HG03025 (cell line): ENCODE measurements at regions not wholly inside any gene's neighbourhood (a gene's known extent, or its start where the extent isn't known, plus 50 kb on each side); places are given as distances from the start of the nearest gene placed in this dataset.

Experiments
- ATAC-seq: cut with Tn5 transposase; IDR thresholded peaks from one replicate; pipeline ENCODE4 v1.9.1; 2021; ENCODE audit warnings: mild to moderate bottlenecking, moderate library complexity; ENCODE audit not compliant: unreplicated experiment, low FRiP score

DNA sequence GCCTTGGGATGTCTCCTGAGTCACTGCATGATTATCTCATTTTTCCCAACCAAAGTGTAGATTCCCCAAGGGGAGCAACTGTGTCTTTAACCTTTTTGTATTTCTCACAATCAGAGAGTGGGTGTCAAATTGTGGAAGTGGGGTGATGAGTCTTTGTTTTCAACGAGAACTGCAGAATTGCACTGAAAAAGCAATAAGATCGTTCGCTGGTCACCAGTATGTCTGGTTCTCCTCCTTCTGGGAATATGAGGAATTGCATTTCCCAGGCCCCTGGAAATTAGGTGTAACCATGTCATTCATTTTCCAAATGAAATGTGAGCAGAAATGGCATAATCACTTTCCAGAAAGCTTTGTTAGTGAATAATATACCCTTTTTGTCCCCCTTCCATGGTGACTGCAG, 326.9 kb downstream of the GPAM start:
- no peak for ATAC-seq

DNA sequence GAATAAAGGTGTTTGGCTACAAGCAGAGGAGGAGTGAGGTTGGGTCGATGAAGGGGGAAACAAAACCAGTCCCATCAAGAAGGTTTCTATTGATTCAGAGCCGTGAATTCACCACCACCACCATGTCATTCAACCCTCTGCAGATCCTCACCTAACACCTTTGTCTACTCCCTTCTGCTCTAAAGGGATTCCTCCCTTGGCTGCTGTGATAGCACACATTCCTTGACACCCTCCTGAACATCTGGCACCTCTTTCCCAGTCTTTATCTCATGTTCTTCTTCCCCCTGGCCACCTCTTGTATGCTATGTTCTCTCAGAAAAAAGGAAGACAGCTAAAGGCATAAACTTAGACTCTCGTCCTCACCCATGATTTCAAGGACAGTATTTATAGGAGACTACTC, 318.0 kb downstream of the GPAM start:
- no peak for ATAC-seq

DNA sequence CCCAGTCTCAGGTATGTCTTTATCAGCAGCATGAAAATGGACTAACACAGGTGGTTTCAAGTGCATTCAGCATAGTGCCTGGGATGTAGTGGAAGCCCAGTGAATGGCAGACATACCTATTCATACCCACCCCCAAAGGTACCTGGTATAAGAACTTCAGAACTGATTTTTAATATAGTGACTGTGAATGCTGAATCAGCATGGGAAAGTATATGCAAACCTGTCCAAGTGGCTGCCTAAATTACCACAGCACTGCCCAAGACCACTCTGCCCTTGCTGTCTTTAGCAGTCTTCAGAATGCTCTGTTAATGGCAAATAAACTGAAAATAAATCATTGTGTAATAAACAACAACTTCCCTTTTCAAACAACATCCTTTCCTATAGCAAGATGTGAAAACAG, 312.1 kb downstream of the GPAM start:
- ATAC-seq: no peak

DNA sequence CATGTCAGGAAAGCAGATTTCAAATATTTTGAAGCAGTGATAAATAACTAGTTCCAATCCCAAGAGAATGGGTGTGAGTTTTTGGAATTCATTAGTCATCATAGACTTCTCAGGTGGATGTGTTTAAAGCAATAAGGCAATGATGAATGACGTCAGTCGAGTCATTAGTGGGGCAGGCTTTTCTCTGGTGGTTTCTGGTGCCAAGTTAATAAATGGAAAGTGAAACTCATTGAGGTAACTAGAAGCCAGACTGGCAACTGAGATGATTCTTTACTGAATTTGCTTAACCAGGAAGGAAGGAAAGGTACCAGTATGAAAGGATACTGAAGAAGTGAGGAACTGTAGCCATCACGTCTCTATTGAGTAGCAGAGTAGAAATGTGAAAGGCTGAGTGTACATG, 311.0 kb downstream of the GPAM start:
- no peak for ATAC-seq

DNA sequence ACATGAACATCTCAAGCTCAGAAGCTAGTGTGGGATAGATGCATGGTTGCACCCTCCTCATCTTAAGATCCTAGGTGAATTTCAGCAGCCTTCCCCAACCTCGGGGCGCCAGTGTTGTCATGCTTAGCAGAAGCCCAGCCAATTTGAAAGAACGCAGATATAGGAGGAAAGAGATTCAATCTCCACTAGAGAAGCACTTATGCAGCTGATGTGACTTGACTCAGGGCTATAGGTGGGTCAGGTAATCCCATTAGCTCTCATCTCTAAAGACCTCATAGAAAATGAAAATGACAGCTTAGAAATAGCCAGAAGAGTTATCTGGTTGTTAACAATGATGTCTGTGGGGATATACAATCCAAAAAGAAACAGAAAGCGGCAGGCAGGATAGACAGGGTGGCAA, 310.5 kb downstream of the GPAM start:
- no peak for ATAC-seq

DNA sequence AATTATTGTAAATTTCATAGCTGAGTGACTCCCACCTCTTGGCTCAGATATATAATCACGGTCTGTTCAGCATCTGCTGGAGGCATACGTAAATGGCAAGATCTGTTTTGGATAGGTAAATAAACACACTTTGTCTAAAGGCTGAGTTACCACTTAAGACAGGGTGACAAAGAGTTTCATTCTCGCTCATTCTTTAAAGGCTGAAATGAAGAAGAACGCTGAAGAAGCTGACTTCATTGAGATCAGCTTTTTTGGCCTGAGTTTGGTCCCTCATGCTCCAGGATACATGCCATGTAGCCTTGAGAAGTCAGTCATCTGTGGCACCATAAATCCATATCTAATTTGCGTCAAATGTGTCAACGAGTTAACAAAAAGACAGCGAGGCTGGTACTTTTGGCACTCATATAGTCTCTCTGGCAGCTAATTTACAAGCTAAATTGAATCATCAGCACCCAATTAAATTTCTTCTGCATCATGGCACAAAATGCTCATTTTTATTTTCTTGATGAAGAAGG, 309.9 kb downstream of the GPAM start:
- ATAC-seq: no peak

DNA sequence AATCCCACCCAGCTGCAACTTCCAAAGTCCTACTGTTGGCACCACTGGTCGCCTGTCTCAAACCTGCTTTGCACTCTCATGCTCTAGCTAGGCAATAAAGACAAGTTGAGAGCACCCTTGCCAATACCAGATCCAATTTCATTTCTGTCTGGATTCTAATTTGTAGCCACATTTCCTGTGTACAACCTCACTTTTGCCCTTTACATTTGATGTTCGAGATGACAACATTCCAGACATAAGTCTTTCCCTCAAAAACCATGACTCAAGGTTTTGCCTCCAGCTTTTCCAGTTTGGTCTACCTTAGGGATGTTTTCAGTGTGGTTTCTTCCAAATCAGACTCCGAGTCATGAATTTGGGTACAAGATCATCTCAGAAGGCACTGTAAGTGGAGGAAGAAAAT, 309.0 kb downstream of the GPAM start:
- ATAC-seq: no peak

DNA sequence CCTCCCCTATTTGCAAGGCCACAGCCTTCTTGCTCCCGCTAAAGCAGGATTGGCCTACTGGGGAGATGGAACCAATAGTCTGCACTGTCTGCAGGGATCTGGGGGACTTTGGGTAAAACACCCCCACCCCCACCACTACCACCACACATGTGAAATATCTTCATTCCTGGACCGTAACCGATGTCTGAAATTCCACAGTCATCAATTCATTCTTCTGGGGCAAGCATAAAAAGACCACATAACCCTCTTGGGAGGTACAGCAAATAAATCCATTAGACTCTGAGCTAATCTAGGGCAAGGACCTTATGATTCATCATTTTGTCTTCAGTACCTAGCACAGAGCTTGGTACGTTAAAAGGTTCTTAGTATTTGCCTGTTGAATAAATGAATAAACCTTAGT, 307.8 kb downstream of the GPAM start:
- ATAC-seq: no peak

DNA sequence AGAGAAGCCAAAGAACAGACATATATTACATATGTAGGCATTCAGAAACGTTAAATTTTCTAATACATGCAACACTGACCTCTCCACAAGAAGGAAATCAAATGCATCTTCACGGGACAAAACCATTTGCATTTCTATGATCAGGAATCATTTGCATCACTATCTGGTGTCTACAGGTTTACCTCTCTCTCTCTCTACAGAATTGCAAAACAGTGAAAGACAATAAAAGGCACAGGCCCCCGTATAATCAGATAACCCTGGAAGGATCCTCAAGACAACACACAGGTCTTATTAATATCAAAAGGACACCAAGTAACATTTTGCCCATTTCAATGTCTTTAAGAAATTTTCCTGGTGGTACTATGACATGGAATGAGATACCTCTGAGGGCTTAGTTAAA, 306.3 kb downstream of the GPAM start:
- ATAC-seq: no peak

DNA sequence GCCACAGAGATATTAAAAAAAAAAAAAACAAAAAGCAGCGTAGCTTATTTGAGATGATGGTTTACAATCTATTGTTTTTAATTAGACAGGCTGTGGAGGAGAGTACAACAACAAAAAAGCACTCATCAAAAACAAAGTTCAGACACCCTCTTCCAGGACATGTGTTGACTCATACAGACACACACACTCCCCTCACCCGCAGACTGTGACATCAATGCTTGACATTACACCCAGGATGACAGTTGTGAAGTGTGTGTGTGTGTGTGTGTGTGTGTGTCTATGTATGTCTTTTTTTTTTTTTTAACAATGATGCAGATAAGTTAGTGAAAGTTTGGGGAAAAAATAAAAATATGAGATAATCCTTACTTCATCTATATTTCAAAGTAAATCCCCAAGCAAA, 303.6 kb downstream of the GPAM start:
- ATAC-seq: no peak

DNA sequence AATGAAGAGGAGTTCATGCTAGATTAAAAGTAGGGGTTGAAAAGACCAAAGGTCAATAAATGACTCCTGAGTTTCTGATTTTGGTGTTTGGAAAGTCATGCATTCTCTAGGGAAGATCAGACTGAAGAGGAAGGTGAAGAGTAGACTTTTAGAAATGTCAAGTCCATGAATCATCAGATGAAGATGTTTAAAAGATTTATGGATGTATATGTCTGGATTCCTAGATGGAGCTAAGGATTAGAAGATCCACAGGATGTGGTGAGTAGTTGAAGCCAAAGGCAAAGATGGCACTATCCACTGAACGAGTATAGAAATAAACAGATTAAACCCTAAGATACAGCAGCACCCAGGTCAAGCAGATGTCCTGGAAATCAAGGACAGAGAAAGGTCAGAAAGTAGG, 298.5 kb downstream of the GPAM start:
- ATAC-seq: no peak

DNA sequence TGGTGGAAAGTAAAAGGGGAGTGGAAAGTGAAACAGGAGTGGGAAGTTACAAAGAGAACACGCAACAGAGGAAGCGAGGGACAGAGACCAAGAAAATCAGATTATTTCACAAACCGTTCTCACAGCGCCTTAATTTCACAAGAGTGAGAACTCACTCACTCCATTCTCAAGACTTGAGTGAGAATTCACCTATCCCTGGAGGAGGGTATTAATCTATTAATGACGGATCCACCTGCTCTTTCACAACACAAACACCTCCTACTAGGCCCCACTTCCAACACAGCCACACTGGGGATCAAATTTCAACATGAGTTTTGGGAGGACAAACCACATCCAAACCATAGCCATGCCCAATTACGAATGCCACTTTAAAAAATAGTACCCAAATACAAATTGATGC, 297.6 kb downstream of the GPAM start:
- no peak for ATAC-seq

DNA sequence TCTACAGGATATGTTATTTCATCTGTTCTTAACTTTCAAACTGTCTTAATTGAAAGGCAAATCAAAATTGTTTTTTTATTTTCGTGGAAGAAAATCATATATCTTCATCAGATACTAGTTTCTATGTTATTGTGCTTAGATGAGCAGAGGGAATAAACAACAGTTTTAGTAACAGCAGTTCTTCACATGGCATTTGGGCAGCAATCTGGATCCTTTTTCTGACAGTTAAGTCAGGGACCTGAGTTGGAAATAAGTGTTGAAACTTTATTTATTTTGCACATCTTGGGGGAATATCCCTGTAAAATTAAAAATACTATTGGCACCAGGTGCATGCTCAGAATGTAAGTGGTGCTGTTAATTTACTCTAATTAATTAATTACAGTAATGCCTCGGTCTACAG, 296.3 kb downstream of the GPAM start:
- no peak for ATAC-seq

DNA sequence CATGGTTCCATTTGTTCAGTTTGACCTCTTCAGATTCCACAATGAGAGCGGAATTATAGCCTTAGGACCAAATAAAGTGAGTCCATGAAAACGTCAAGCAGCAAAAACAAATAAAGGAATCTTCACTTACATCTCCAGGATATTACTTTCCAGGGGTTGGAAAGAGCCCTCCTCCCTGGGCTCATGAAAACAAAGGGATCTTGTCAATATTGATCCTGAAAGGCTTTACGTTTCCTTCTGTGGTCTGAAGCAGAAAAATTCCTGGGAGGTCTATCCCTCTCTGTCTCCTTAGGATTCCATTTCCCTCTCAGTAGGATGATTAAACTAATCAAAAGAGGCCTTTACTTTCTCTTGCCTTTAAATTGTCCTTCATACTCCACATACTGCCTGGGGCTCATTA, 293.5 kb downstream of the GPAM start:
- no peak for ATAC-seq

DNA sequence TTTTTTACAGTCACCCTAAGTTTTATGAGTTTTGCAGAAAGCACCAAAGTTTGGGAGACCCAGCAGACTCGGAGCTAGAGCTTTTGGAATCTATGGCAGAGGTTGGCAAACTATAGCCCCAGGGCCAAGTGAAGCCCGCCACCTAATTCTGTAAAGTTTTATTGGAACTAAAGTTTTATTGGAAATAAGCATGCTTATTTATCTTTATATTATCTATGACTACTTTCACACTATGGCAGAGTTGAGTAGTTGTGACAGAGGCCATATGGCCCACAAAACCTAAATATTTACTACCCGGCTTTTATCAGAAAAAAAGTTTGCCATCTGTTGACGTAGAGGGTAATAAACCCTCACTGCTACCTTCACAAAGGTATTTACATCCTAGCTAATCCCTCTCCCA, 267.6 kb downstream of the GPAM start:
- no peak for ATAC-seq

DNA sequence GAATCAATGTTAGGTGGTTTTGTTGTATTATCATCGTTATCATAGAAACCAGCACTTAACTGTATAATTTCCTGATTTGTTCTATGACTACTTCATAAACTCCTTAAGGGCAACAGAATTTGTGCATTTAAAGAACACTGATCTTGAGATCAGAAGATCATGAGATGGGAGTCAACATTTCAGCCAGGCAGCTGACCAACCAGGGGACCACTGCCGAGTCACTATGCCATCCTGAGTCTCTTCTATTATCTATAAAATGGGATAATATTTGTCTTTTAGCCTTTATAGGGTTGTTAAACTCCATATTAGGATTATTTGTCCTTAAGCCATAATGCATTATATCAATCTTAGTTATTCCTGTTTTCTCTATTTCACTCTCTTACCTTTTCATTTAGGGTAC, 261.7 kb downstream of the GPAM start:
- no peak for ATAC-seq

DNA sequence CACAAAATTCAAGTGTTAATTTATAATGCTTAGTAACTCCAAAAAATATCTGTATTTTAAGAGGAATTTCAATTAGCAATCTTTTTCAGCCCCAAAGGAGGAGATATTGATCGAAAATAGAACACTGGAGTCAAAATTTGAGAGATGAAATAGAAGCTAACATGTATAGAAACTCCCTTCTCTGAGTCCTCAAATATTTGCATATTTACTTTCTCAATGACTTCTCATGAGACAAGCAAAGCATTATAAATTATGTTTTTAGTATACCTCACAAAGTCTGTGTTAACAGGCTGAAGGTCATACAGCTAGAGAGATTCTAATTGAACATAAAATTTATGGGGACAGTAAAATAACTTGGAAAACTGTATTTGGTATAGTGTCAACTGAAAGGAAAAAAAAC, 260.5 kb downstream of the GPAM start:
- no peak for ATAC-seq

DNA sequence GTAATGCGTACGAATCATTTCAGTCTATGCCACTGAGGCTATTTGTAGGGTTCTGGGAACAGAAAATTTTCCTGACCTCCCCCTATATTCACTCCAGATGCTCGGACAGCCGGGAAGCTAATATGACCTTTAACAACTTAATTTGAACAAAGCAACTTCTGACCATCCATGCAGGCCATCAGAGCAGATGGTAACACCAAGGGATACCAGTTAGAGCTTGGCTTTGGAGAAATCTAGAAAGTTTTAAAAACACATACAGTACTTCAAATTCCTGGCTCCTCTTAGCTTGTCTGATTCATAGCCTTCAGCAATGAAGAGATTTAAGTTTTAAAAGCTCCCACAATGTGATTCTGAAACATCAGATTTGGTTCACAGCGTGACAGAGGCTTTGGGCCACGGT, 257.3 kb downstream of the GPAM start:
- ATAC-seq: no peak

DNA sequence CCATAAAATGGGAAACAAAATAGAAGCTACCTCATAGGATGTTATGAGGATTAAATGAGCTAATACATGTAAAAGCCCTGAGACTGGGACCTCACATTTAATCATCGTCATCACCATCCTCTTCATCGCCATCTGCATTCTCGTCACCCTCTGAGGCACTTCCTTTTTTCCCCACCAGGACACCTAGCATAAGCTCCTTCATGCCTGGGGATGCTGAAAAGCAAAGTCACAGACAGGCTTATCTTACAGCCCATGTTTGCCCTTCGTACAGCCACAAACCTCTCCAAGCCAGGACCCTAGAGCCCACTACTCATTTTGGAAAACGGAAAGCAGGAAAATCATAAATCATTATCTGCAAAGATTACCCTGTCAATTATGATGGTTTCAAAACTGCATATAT, 249.6 kb downstream of the GPAM start:
- ATAC-seq: no peak

DNA sequence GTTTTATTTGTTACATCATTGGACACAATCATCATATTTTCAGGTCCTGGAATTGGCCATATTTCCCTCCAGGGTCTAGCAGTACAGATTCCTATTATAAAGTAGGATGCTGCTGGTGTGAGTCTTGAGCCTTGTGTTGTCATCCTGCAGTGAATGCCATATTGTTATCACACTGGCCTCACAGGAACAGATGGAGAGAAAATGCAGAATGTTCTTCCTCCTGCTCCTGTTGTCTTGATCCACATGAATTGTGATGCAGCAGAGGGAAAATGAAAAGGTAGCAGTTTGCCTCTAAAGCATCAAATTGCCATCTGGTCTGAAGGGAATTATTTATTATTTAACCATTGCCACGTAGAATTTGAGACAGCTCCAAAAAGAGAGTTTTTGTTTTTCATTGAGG, 248.6 kb downstream of the GPAM start:
- ATAC-seq: no peak

DNA sequence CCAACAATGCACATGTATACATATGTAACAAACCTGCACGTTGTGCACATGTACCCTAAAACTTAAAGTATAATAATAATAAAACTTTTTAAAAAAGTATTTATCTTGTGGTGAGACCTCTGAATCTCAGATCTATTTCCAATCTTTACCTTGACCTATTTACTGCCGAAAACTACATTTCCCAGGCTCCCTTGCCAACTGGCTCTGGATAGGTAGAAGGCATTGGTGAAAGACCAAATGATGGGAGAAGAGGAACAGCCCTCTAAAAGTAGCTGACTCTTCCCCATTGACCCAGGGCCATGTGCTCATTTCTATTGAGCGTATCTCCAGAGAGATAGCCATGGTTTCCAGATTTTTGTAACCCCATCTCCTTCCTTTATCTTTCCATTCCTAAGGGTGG, 247.4 kb downstream of the GPAM start:
- ATAC-seq: no peak

DNA sequence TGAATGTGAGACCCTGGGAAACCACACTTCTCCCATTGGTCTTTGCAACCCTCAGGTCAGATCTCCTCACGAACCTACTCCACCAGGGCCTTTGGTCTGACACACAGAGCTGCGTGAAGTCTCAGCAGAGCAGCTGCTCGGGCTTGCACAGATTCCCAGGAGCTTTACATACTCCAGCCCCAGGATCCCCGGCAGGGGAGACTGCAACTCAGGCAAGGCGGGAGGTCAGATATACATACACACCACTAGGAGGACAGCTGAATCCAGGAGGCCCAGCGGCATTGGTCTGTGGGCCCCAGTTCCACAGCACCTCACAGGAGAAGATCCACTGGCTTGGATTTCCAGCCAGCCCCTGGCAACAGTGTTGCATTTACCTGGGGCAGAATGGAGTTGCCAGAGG, 239.2 kb downstream of the GPAM start:
- ATAC-seq: no peak

DNA sequence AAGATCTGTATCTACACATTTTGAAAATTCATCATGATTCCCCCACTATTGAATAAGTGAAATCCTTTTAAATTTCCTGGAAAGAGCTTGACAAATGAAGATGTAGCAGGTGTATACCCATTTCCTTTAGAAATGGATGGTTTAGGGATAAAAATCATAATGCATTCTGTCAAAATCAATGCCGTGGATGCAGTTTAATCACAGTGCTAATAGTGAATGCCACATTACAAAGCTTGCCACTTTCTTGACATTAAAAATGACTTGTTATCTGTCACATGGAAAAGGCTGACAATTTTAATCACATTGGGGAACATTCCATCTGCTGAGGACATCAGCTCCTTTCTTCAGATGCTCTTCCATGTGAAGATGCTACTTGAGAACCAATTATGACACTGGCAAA, 229.6 kb downstream of the GPAM start:
- no peak for ATAC-seq

DNA sequence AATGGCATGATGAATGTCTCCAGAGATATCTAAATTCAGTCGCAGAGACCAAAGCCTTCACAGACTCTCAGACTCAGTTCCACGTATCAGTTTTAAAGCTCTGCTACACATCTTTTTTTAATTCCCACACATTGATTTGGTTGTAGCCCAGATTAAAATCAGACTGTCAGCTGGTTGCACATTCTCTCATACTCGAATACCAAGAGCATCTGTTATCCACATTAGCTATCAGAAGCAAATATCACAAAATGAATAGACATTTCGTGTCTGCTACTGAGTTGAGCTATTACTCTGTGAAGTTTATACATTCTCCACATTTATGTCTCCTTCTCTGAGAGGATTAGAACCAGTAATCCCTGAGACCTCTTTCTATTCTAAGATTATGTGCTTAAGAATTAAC, 229.2 kb downstream of the GPAM start:
- no peak for ATAC-seq
